Fibroblast of villous mesenchyme (primary cell): ENCODE measurements at regions not wholly inside any gene's neighbourhood (a gene's known extent, or its start where the extent isn't known, plus 50 kb on each side); places are given as distances from the start of the nearest gene placed in this dataset.

ENCODE experiments used
- DNase-seq: peaks from one replicate; pipeline ENCODE4 v3.0.0-alpha.2; 2010; ENCODE audit warnings: low read depth
- H3K4me3 ChIP-seq: 2 replicates; pipeline ENCODE4 v1.5.1; 2011; ENCODE audit warnings: low read depth, mild to moderate bottlenecking, low read length
- TF ChIP-seq, protein P1 (sequence below): IDR thresholded peaks from 2 replicates; pipeline ENCODE4 v1.5.1; 2012; ENCODE audit warnings: low read depth, mild to moderate bottlenecking, low read length; ENCODE audit not compliant: insufficient read depth

DNA sequence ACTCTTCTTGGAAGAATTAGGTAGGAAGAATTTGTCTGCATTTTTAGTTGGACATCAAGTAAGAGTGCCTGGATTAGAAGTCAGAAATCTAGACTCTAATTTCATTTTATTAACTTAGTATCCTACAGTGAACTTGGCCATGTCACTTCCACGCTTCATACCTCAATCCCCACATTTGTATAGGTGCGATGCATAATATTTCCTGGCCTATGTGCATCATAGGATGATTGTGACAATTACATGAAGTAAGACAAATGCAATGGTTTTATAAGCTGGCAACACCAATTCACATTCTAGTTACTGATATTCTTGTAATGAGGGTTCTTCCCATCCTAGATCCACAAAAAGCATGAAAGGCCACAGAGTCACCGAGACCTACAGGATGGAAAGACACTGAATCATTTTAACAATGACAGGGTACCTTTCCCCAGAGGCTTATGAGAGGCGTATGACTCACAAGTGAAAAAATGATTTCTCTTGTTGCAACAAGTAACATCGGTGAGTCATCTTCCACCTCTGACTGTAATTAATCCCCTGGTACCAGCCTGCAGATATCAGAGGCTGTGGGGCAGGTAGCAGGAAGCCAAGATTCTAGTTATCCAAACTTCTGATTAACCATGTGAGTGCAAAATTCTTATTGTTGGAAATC is 56.0 kb upstream of the OR5AK2 start:
- no peak overlapping the region for H3K4me3 ChIP-seq
- TF ChIP-seq, protein P1, sequence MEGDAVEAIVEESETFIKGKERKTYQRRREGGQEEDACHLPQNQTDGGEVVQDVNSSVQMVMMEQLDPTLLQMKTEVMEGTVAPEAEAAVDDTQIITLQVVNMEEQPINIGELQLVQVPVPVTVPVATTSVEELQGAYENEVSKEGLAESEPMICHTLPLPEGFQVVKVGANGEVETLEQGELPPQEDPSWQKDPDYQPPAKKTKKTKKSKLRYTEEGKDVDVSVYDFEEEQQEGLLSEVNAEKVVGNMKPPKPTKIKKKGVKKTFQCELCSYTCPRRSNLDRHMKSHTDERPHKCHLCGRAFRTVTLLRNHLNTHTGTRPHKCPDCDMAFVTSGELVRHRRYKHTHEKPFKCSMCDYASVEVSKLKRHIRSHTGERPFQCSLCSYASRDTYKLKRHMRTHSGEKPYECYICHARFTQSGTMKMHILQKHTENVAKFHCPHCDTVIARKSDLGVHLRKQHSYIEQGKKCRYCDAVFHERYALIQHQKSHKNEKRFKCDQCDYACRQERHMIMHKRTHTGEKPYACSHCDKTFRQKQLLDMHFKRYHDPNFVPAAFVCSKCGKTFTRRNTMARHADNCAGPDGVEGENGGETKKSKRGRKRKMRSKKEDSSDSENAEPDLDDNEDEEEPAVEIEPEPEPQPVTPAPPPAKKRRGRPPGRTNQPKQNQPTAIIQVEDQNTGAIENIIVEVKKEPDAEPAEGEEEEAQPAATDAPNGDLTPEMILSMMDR: no peak
- DNase-seq: peak; percentile 13

DNA sequence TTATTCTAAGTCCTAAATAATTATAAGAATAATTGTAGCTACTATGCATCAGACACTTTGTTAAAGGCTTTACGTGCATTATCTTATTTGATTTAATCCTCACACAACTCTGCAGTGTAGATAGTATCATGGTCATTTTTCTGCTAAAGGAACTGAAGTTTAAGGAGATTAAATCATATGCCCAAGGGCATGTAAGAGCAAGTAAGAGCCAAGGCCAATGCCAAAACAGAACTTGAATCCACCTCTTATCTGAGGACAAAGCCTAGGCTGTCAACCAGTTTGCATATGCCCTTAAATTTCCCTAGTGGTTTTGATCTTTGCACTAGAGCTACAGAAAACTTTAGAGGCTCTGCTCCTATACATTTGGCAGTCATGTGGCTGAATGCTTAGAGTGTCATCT is 65.6 kb upstream of the OR5AK2 start:
- no peak overlapping the region for H3K4me3 ChIP-seq
- DNase-seq: no peak
- TF ChIP-seq, protein P1: no peak

DNA sequence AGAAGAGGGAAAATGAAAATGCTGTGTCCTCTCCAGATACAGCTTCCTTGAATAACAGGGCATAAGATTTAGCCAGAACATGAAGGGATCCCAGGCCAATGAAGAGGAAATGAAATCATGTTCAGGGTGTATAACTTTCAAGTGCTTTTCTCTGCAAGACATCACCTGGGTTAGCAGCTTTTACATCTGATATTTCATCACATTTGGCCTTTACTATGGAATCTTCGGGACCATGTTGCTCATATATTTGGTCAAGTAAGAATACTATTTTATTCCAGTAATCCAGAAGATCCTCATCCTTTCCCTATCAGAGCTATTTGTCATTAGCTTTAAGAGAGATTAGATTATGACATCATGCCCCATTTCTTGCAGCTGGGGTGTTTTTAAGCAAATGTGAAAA is 66.3 kb upstream of the OR5AK2 start:
- no peak for DNase-seq
- TF ChIP-seq, protein P1: no peak
- H3K4me3 ChIP-seq: no peak overlapping the region

DNA sequence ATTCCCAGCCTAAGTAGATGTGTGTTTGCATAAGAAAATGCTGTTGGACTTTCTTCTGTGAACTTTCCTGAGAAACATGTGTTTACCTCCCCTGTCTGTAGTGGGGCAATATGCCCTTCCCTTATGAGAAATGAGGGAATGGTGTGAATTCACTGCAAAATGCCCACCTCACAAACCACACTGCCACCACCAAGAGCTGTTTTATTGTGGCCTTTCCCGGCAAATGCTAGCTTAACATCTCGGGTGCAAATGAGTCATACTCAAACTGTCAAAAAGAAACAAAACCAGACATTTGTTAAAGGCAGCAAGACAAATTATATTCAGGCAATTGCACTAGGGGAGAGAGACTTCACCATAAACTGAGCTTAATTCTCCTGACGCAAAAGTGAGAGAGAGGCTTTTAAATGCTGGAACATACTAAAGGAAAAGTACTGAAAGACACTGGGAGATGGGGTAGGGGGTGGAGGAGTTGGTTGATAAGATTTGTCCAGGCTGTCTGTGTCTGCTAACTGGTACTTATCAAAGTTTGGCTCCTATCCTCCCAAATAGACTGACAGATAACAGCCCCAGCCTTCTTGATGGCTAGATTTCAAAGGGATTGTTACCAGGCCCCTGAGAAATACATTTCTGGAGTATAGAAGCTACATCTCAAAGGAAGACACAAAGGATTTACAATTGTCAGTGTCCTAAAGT is 70.9 kb upstream of the OR5AK2 start:
- DNase-seq: no peak
- H3K4me3 ChIP-seq: no peak overlapping the region
- TF ChIP-seq, protein P1: no peak

DNA sequence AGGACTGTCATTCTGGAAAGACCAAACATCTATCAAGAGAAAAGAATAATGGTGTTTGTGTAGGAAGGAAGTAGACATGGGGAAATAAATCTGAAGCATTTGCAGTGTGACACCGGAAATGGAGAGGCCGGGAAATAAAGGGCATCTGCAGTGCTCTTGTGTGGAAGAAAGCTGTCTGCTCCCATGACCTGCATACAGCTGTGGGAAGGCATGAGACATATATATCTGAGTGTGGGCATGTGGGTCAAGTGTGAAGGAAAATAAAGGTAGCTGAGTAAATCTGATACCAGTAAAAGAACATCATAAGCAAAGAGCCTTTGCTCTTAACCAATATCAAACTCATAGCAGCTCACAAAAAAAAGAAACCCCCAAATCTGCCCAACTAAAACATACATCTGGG is 72.1 kb upstream of the OR5AK2 start:
- TF ChIP-seq, protein P1: no peak

DNA sequence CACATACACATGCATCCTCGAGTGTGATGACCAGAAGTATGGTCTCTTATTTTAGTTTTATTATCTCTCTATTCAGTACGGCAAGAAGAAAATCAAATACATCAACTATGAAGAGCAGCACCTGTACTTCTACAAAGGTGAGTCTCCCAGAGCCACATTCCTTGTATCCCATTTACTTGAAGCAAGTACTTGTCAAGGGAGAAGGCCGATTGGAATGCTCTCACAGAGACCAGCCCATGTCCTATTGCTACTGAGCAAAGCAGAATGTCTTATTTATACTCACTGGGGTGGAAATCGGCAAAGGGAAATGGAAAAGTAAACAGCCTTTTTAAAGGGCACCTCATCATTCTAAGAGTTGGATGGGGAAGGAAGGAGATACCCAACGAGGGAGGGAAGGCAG is 72.6 kb upstream of the OR5AK2 start:
- no peak overlapping the region for H3K4me3 ChIP-seq
- DNase-seq: no peak
- TF ChIP-seq, protein P1: no peak

More for the DNA sequence above, 72.1 kb upstream of the OR5AK2 start:
- H3K4me3 ChIP-seq: no peak overlapping the region
- DNase-seq: no peak

DNA sequence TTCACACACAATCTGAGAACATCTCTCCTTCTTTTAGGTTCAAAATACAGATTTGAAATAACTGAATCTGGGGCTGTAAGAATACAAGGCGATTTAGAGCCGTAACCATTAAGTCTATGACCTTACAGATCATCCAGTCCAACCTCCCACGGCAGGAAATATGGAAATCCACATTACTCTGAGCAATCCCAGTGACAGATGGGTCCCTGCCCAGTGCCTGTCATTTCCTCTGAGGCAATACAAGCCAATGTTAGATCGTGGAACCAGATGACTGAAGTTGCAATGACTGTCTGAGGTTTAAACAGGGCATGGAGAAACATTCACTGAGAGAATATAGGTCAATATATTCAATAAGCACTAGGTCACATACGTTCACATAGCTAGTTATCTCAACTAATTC is 77.4 kb upstream of the OR5AK2 start:
- no peak overlapping the region for H3K4me3 ChIP-seq
- TF ChIP-seq, protein P1: no peak
- DNase-seq: no peak
